HCT116 (cell line): ENCODE measurements at regions not wholly inside any gene's neighbourhood (a gene's known extent, or its start where the extent isn't known, plus 50 kb on each side); places are given as distances from the start of the nearest gene placed in this dataset.

Experiments used
- EZH2 ChIP-seq: fragments of 200-600 bp; sonication (generic); IDR thresholded peaks from 2 replicates; pipeline ENCODE4 v1.6.1; 2017; ENCODE audit warnings: antibody characterized with exemption, mixed run types
- FOSL1 ChIP-seq: IDR thresholded peaks from 2 replicates; pipeline ENCODE4 v1.6.1; 2012; ENCODE audit warnings: low read depth
- MAX ChIP-seq: IDR thresholded peaks from 2 replicates; pipeline ENCODE4 v1.6.1; 2012
- POLR2AphosphoS5 ChIP-seq: IDR thresholded peaks from 2 replicates; pipeline ENCODE4 v1.6.1; 2011; ENCODE audit warnings: mild to moderate bottlenecking, low read depth, low read length, moderate library complexity
- YY1 ChIP-seq: IDR thresholded peaks from 2 replicates; pipeline ENCODE4 v1.6.1; 2011; ENCODE audit warnings: low read length, low read depth, moderate library complexity, mild to moderate bottlenecking; ENCODE audit not compliant: insufficient replicate concordance; ENCODE audit errors: extremely low read depth
- TF ChIP-seq, protein P1 (sequence below), 3 experiments: fragments of 200-600 bp in 1 of 3; sonication (generic) in 1 of 3; IDR thresholded peaks in 2 of 3; conservative IDR thresholded peaks in 1 of 3; 2 replicates each; pipeline ENCODE4 v1.5.1; 2012 to 2017; ENCODE audit warnings: low read depth in 2 of 3, low read length in 2 of 3, antibody characterized with exemption in 1 of 3, borderline replicate concordance in 1 of 3, control low read depth in 1 of 3, mild to moderate bottlenecking in 1 of 3, mixed read lengths in 1 of 3, mixed run types in 1 of 3, moderate library complexity in 1 of 3; ENCODE audit not compliant: insufficient read depth in 1 of 3

DNA sequence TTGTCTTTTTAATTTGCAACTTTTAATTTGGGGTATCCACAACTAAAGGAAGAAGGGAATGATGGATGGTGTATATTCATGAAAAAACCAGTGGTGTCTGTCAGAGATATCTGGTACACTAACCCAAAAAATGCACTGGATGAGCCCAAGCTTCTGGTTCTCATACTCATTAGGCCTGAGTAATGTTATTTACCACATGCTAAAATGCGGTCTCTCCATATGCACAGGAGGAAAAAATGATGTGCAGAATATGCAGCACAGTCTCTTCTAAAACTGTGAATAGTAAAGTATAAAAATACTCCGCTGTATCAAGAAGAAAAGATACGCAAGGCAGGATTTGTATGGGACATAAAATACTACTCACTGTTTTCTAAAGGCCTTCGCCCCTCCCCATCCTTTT lies 275.6 kb upstream of the NAV3 start:
- TF ChIP-seq, protein P1, sequence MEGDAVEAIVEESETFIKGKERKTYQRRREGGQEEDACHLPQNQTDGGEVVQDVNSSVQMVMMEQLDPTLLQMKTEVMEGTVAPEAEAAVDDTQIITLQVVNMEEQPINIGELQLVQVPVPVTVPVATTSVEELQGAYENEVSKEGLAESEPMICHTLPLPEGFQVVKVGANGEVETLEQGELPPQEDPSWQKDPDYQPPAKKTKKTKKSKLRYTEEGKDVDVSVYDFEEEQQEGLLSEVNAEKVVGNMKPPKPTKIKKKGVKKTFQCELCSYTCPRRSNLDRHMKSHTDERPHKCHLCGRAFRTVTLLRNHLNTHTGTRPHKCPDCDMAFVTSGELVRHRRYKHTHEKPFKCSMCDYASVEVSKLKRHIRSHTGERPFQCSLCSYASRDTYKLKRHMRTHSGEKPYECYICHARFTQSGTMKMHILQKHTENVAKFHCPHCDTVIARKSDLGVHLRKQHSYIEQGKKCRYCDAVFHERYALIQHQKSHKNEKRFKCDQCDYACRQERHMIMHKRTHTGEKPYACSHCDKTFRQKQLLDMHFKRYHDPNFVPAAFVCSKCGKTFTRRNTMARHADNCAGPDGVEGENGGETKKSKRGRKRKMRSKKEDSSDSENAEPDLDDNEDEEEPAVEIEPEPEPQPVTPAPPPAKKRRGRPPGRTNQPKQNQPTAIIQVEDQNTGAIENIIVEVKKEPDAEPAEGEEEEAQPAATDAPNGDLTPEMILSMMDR (IDR thresholded peaks at IDR 0.05 in 2 of 3, conservative IDR thresholded peaks at IDR 0.05 in 1 of 3; ENCODE audit: borderline replicate concordance in 1 of 3, insufficient read depth in 1 of 3, low read depth in 2 of 3, low read length in 2 of 3): no peak
- TF ChIP-seq FOSL1: no peak
- TF ChIP-seq MAX: no peak
- TF ChIP-seq POLR2AphosphoS5: no peak
- no peak for TF ChIP-seq YY1
- TF ChIP-seq EZH2: no peak
